HepG2 (cell line): ENCODE measurements at regions not wholly inside any gene's neighbourhood (a gene's known extent, or its start where the extent isn't known, plus 50 kb on each side); places are given as distances from the start of the nearest gene placed in this dataset.

ENCODE experiments used
- DMTF1 ChIP-seq: sonication (generic); formaldehyde crosslinking; IDR thresholded peaks from 2 replicates; pipeline ENCODE4 v1.4.0; 2020; ENCODE audit warnings: mild to moderate bottlenecking, missing genetic modification reagents
- E2F5 ChIP-seq: sonication (generic); formaldehyde crosslinking; conservative IDR thresholded peaks from 2 replicates; pipeline ENCODE4 v1.4.0; 2020; ENCODE audit warnings: missing genetic modification reagents
- EHMT2 ChIP-seq: fragments of 200-600 bp; sonication (generic); IDR thresholded peaks from 2 replicates; pipeline ENCODE4 v1.7.0; 2017; ENCODE audit warnings: antibody characterized with exemption, low read depth, low read length, borderline replicate concordance
- EZH2 ChIP-seq: conservative IDR thresholded peaks from 2 replicates; pipeline ENCODE4 v1.6.1; 2012; ENCODE audit warnings: mild to moderate bottlenecking, low read depth, low read length, moderate library complexity
- GFI1 ChIP-seq: sonication (generic); formaldehyde crosslinking; IDR thresholded peaks from 2 replicates; pipeline ENCODE4 v1.5.0; 2020; ENCODE audit warnings: missing genetic modification reagents, mild to moderate bottlenecking, borderline replicate concordance
- POLR2AphosphoS5 ChIP-seq: IDR thresholded peaks from 2 replicates; pipeline ENCODE4 v1.6.1; 2012; ENCODE audit warnings: low read depth, low read length
- REPIN1 ChIP-seq: sonication (generic); formaldehyde crosslinking; IDR thresholded peaks from 2 replicates; pipeline ENCODE4 v1.8.0; 2022; ENCODE audit warnings: missing genetic modification reagents, low read depth, mild to moderate bottlenecking, borderline replicate concordance
- RNF219 ChIP-seq: sonication (generic); formaldehyde crosslinking; IDR thresholded peaks from 2 replicates; pipeline ENCODE4 v1.5.0; 2020; ENCODE audit warnings: mild to moderate bottlenecking, missing genetic modification reagents
- ZNF18 ChIP-seq: sonication (generic); formaldehyde crosslinking; IDR thresholded peaks from 2 replicates; pipeline ENCODE4 v1.8.0; 2022; ENCODE audit warnings: mild to moderate bottlenecking, missing genetic modification reagents; ENCODE audit not compliant: insufficient replicate concordance
- ZNF256 ChIP-seq: sonication (generic); formaldehyde crosslinking; conservative IDR thresholded peaks from 2 replicates; pipeline ENCODE4 v1.4.0; 2020; ENCODE audit warnings: missing genetic modification reagents

DNA sequence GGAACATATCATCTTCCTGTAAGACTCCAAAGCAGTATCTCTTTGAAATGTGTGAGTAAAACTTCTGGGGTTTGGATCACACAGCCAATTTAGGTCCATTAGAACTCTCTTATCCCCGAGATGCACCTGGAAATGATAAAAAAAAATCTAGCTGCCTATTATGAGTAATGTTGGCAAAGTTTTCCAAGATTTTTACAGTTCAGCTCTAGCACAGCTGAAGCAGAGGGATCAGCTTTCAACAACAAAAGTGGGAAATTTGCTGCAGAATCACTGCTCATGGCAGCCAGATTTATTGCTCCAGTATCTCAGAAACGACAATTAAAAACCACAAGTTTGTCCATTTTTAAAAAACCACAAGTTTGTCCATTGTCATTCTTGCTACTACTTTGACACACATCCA is 292.2 kb downstream of the IRX2 start:
- TF ChIP-seq DMTF1 (CRISPR knock-in tag) (no peak), RNF219 (CRISPR knock-in tag) (no peak), GFI1 (CRISPR knock-in tag) (no peak), REPIN1 (no peak), ZNF18 (CRISPR knock-in tag) (no peak), POLR2AphosphoS5 (no peak), E2F5 (CRISPR knock-in tag) (no peak), ZNF256 (CRISPR knock-in tag) (no peak), EHMT2 (no peak), EZH2 (no peak)
